ENCODE measurements at regions not wholly inside any gene's neighbourhood (a gene's known extent, or its start where the extent isn't known, plus 50 kb on each side); places are given as distances from the start of the nearest gene placed in this dataset.

DNA sequence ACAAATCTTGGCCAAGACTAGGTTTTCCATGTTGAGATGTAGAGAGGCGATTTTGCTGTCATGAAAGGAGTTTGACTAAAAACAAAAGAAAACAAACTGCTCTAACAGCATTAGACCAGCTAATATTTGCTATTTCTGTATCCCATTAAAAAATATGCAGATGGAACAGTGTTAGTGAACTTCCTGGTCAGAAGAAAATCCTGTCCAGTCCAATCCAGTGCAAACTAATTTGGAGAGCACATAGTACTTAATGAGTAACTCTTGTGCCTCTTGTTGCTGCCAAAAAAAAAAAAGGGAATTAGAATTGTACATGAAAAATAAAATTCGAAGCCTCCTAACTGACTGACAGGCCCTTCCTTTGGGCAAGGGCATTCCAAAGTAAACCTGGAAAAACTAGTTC is 298.8 kb downstream of the ETNK1 start:
- TF ChIP-seq POLR2A (IDR thresholded peaks at IDR 0.05; ENCODE audit: low read depth, low read length) = no peak
- no peak for TF ChIP-seq POLR2AphosphoS5 (IDR thresholded peaks at IDR 0.05; ENCODE audit: low read depth, low read length)
